Lung (tissue), 11 donors: ENCODE measurements at regions not wholly inside any gene's neighbourhood (a gene's known extent, or its start where the extent isn't known, plus 50 kb on each side); places are given as distances from the start of the nearest gene placed in this dataset.

Experiments used
- ATAC-seq: fragments of 200-7000 bp; cut with Tn5 transposase; one replicate; pipeline ENCODE4 v1.9.1; 2020; ENCODE audit warnings: moderate number of reproducible peaks; ENCODE audit not compliant: insufficient read depth, low FRiP score
- DNase-seq, 3 donors: peaks; one replicate each; pipeline ENCODE4 v3.0.0-alpha.2; 2013 to 2017
- H3K27ac ChIP-seq, 2 donors: one replicate each; pipeline ENCODE4 v1.5.1; 2013; ENCODE audit warnings: mild to moderate bottlenecking in 2 of 2, moderate library complexity in 2 of 2, control low read depth in 1 of 2, inconsistent platforms in 1 of 2, low read depth in 1 of 2, low read length in 1 of 2
- H3K27me3 ChIP-seq, 3 donors: one replicate each; pipeline ENCODE4 v1.5.1; 2013; ENCODE audit warnings: low read length in 2 of 3; ENCODE audit not compliant: control insufficient read depth in 3 of 3, insufficient read depth in 3 of 3
- H3K36me3 ChIP-seq, 4 donors: one replicate each; pipeline ENCODE4 v1.5.1; 2013; ENCODE audit warnings: low read length in 4 of 4, mild to moderate bottlenecking in 1 of 4, moderate library complexity in 1 of 4; ENCODE audit not compliant: control insufficient read depth in 4 of 4, insufficient read depth in 4 of 4
- H3K4me1 ChIP-seq, 5 donors: one replicate each; pipeline ENCODE4 v1.5.1; 2013; ENCODE audit warnings: low read length in 5 of 5, mild to moderate bottlenecking in 2 of 5, moderate library complexity in 1 of 5; ENCODE audit not compliant: control insufficient read depth in 5 of 5, insufficient read depth in 5 of 5
- H3K4me3 ChIP-seq: one replicate; pipeline ENCODE4 v1.5.1; 2013; ENCODE audit warnings: mild to moderate bottlenecking, control low read depth, moderate library complexity
- H3K9ac ChIP-seq, 2 donors: one replicate each; pipeline ENCODE4 v1.5.1; 2013; ENCODE audit warnings: low read length in 2 of 2, control low read depth in 1 of 2; ENCODE audit not compliant: insufficient read depth in 1 of 2
- H3K9me3 ChIP-seq, 4 donors: one replicate each; pipeline ENCODE4 v1.5.1; 2013; ENCODE audit warnings: low read length in 3 of 4, mild to moderate bottlenecking in 1 of 4, moderate library complexity in 1 of 4; ENCODE audit not compliant: control insufficient read depth in 4 of 4, insufficient read depth in 3 of 4
- CTCF ChIP-seq: IDR thresholded peaks from 2 replicates; pipeline ENCODE4 v1.5.1; 2012; ENCODE audit warnings: mild to moderate bottlenecking; ENCODE audit errors: control extremely low read depth, extremely low read depth
- WGBS, 2 donors: extraction: QIAGEN DNeasy Blood & Tissue Kit; methylation state at CpG; one replicate each; pipeline ENCODE4 v1.1.7; 2013; 5-methylcytosine and 5-hydroxymethylcytosine counted together
- donor health status: control.
- donor health status: control.
- donor health status: Bipolar disorder and iron deficiency.
- donor health status: healthy.
- donor health status: DM: yes; HTN: yes; CAD: no.

DNA sequence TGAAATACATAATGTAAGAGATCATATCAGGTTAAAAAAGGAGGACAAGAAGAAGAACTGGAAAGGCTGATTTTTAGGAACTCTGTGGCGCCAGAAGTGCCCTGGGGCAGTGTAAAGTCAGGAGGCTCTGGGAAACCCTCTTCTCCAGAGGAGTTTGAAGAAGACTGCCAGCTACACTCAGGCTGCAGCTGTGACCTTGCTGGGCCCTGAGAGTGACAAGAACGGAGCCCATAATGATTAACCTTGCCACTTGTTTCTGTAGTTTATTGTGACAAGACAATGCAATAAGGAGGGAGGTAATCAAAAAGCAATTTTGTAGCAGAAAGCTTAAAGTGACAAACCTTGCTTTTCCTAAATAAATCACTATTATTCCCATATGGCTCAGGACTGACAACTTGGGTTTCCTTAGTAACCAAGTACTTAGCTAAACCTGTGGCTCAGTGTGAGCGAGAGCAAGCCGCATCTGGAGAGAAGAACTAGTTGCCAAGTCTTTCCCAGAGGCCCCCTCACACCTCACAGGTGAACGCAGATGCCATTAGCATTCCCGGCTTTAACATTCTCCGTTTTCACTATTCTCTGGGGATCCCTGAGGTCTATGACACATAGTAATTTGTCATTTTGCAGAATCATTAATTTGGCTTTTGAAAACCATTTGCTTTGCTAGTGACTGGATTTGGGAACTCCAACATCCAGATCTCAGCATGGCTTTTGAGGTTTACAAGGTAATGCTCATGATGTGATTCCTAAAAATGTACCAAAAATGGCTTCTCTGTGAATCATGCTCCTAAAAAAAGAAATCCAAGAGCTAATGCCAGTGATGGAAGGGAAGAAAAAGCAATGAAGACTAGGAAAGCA, 115.9 kb downstream of the OMA1 start:
- no peak for TF ChIP-seq CTCF
- DNase-seq (no peak), ATAC-seq (no peak)
- Histone ChIP-seq H3K4me1 (no peaks in the 10 kb centered on the region), H3K9me3 (peaks cover 0 to 3% (median 0%) of the 10 kb centered on the region in 4 donors), H3K27ac (no peak overlapping the region), H3K36me3 (no peaks in the 10 kb centered on the region), H3K4me3 (no peak overlapping the region), H3K27me3 (no peaks in the 10 kb centered on the region), H3K9ac (no peak overlapping the region)
- WGBS, 2 donors: 91% methylated on average over 7 of the region's 7 CpGs

- H3K27me3 ChIP-seq: no peaks in the 10 kb centered on the region
- H3K9me3 ChIP-seq: peaks cover 0 to 3% (median 0%) of the 10 kb centered on the region in 4 donors
- no peak overlapping the region for H3K4me3 ChIP-seq
- DNase-seq (no peak), ATAC-seq (no peak)
- H3K27ac ChIP-seq: no peak overlapping the region
- no peak overlapping the region for H3K9ac ChIP-seq
- peaks cover 0 to 2% (median 0%) of the 10 kb centered on the region in 5 donors for H3K4me1 ChIP-seq
- TF ChIP-seq CTCF: no peak
- H3K36me3 ChIP-seq: no peaks in the 10 kb centered on the region
- WGBS, 2 donors: 95 to 100% methylated on average over 2 of the region's 2 CpGs
These were observed 119.6 kb downstream of the OMA1 start for GRCh38 chr1:58426918-58427317.

DNA sequence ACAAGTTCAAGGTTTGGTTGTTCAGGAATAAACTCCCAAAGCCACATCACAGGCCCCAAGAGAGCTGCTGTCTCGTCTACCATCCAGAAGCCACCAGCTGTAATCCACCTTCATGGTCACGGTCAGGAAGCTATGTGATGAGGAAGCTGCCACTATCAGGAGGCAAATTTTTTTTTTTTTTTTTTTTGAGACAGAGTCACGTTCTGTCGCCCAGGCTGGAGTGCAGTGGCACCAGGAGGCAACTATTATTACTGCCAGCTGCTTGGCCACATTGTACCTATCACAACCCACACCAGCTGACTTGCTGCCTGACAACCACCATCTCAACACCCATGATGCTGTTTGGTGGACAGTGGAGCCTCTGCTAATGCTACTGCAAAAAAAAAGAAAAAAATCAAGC, 124.1 kb downstream of the OMA1 start:
- no peaks in the 10 kb centered on the region for H3K36me3 ChIP-seq
- no peaks in the 10 kb centered on the region for H3K27me3 ChIP-seq
- no peak for ATAC-seq
- 90 to 94% methylated on average over 4 of the region's 4 CpGs for WGBS, 2 donors
- TF ChIP-seq CTCF: no peak
- DNase-seq: no peak
- H3K9me3 ChIP-seq: no peaks in the 10 kb centered on the region
- H3K9ac ChIP-seq: no peak overlapping the region
- H3K27ac ChIP-seq: no peak overlapping the region
- H3K4me3 ChIP-seq: no peak overlapping the region
- peaks cover 0 to 2% (median 0%) of the 10 kb centered on the region in 5 donors for H3K4me1 ChIP-seq
